ENCODE measurements at regions not wholly inside any gene's neighbourhood (a gene's known extent, or its start where the extent isn't known, plus 50 kb on each side); places are given as distances from the start of the nearest gene placed in this dataset.

GRCh38 chr5:9924614-9925013 lies 294.5 kb upstream of the TAS2R1 start:
- TF ChIP-seq MAX (IDR thresholded peaks at IDR 0.05; ENCODE audit: low read depth, low read length) (peak; percentile 49; the same call in 1 of the 2 replicates), CTCF (IDR thresholded peaks at IDR 0.05; ENCODE audit: low read depth, low read length) (no peak), POLR2A (IDR thresholded peaks at IDR 0.05; ENCODE audit: extremely low read depth, insufficient read length) (no peak), MYC (IDR thresholded peaks at IDR 0.05; ENCODE audit: low read depth, low read length) (peak; percentile 34)
- peak; percentile 67 for DNase-seq (ENCODE audit: low read depth)
- H3K4me3 ChIP-seq (ENCODE audit: low read depth, low read length): no peak overlapping the region

GRCh38 chr5:9922719-9923118 lies 292.6 kb upstream of the TAS2R1 start:
- H3K4me3 ChIP-seq (ENCODE audit: low read depth, low read length): no peak overlapping the region
- TF ChIP-seq CTCF (IDR thresholded peaks at IDR 0.05; ENCODE audit: low read depth, low read length): peak; percentile 41
- TF ChIP-seq MAX (IDR thresholded peaks at IDR 0.05; ENCODE audit: low read depth, low read length): no peak
- TF ChIP-seq MYC (IDR thresholded peaks at IDR 0.05; ENCODE audit: low read depth, low read length): no peak
- TF ChIP-seq POLR2A (IDR thresholded peaks at IDR 0.05; ENCODE audit: extremely low read depth, insufficient read length): no peak
- peak; percentile 27 for DNase-seq (ENCODE audit: low read depth)

GRCh38 chr5:9920697-9921096 lies 290.5 kb upstream of the TAS2R1 start:
- no peak overlapping the region for H3K4me3 ChIP-seq (ENCODE audit: low read depth, low read length)
- DNase-seq (ENCODE audit: low read depth): no peak
- TF ChIP-seq POLR2A (IDR thresholded peaks at IDR 0.05; ENCODE audit: extremely low read depth, insufficient read length) (no peak), MAX (IDR thresholded peaks at IDR 0.05; ENCODE audit: low read depth, low read length) (no peak), CTCF (IDR thresholded peaks at IDR 0.05; ENCODE audit: low read depth, low read length) (peak; percentile 15)

- DNase-seq (ENCODE audit: low read depth): no peak
- no peak overlapping the region for H3K4me3 ChIP-seq (ENCODE audit: low read depth, low read length)
- TF ChIP-seq POLR2A (IDR thresholded peaks at IDR 0.05; ENCODE audit: extremely low read depth, insufficient read length) (no peak), CTCF (IDR thresholded peaks at IDR 0.05; ENCODE audit: low read depth, low read length) (no peak), MAX (IDR thresholded peaks at IDR 0.05; ENCODE audit: low read depth, low read length) (0 out of 2 replicates have a peak, but pooled peaks have one; percentile 5)
These were observed 289.3 kb upstream of the TAS2R1 start for GRCh38 chr5:9919306-9920030.

GRCh38 chr5:9905661-9906060 lies 275.5 kb upstream of the TAS2R1 start:
- no peak for DNase-seq (ENCODE audit: low read depth)
- TF ChIP-seq MYC (IDR thresholded peaks at IDR 0.05; ENCODE audit: low read depth, low read length): no peak
- no peak for TF ChIP-seq POLR2A (IDR thresholded peaks at IDR 0.05; ENCODE audit: extremely low read depth, insufficient read length)
- TF ChIP-seq CTCF (IDR thresholded peaks at IDR 0.05; ENCODE audit: low read depth, low read length): no peak
- no peak for TF ChIP-seq MAX (IDR thresholded peaks at IDR 0.05; ENCODE audit: low read depth, low read length)
- H3K4me3 ChIP-seq (ENCODE audit: low read depth, low read length): no peak overlapping the region

All from NB4 (cell line).